RWPE1 (cell line): ENCODE measurements at regions not wholly inside any gene's neighbourhood (a gene's known extent, or its start where the extent isn't known, plus 50 kb on each side); places are given as distances from the start of the nearest gene placed in this dataset.

Experiments used
- CTCF ChIA-PET: fragments of 350-600 bp; sonication (Branson Sonifier 250); formaldehyde crosslinking; extraction: SDS; loops from one replicate; lab custom pipeline; 2021; lab: Yijun Ruan, JAX
- POLR2A ChIA-PET: fragments of 400-600 bp; formaldehyde crosslinking; extraction: SDS; loops from one replicate; lab custom pipeline; 2020; ENCODE audit warnings: antibody characterized with exemption; ENCODE audit not compliant: low non-redundant PET; lab: Yijun Ruan, JAX
- DNase-seq: peaks from one replicate; pipeline ENCODE4 v3.0.0; 2012; ENCODE audit warnings: low spot score
- H3K27ac ChIP-seq: fragments of 450-650 bp; 2 replicates; pipeline ENCODE4 v1.5.1; 2017
- CTCF ChIP-seq: fragments of 450-650 bp; conservative IDR thresholded peaks from 2 replicates; pipeline ENCODE4 v1.5.1; 2017; ENCODE audit warnings: low read depth, mild to moderate bottlenecking

DNA sequence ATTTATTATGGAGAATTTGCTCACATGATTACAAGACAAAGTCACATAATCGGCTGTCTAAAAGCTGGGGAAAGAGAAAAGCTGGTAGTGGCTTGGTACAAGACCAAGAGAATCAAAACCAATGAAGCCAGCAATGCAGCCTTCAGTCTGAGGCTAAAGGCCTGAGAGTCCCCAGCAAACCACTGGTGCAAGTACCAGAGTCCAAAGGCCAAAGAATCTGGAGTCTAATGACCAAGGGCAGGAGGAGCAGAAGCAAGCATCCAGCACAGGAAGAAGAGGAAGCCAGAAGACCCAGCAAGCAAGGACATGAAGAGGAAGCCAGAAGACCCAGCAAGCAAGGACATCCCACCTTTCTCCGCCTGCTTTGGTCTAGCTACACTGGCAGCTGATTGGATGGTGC, 250.6 kb upstream of the SALL1 start:
- DNase-seq = no peak
- ChIA-PET CTCF (interaction anchor here (0.6 kb wide), 1 partner anchor 793 kb away, joined by 4 read pairs; no protein-coding TSS in a partner anchor), POLR2A (no interaction called here)
- H3K27ac ChIP-seq = no peak overlapping the region
- no peak for TF ChIP-seq CTCF

DNA sequence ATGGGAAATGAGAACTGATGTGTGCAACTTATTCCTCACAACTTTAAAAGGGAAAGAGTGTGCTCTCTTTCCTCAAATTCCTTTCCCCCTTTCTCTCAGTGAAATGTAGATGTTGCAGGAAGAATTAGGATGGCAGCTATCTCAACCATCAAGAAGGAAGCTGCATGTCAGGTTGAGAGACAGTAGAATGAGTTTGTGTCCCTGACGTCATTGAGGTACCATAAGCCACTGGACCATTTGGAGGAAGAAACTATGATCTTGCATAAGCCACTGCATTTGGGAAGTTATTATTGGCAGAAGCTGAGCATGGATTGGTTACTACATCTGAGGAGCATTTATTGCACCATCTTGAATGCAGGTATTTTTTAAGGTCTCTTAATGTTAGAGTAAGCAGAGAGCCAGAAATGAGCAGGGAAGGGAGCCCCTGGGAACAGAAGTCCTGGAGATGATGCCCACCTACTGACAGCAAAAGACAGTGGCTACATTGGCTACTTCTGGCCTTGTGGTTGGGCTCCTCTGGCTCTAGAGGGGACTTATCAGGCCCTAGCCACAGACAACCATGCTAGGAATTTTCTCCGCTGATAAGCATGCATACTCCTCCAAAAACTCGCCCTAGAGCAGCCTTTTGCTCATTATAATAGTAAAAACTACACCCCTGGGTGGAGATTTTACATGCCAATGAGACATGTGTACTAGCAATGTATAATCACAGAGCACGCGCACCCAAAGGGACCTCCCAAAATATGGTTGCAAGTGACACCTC, 249.0 kb upstream of the SALL1 start:
- no peak for DNase-seq
- ChIA-PET CTCF (interaction anchor here (0.6 kb wide), 2 partner anchors 8 to 221 kb away, joined by 3 to 4 read pairs; no protein-coding TSS in a partner anchor), POLR2A (no interaction called here)
- TF ChIP-seq CTCF = no peak
- H3K27ac ChIP-seq = no peak overlapping the region

GRCh38 chr16:51394421-51394820, 243.4 kb upstream of the SALL1 start:
- ChIA-PET POLR2A (no interaction called here), CTCF (interaction anchor here (0.6 kb wide), 3 partner anchors 666 to 1193 kb away, joined by 3 to 5 read pairs (median 4); no protein-coding TSS in a partner anchor)
- H3K27ac ChIP-seq = no peak overlapping the region
- no peak for DNase-seq
- TF ChIP-seq CTCF = no peak

- no peak for DNase-seq
- TF ChIP-seq CTCF = no peak
- CTCF ChIA-PET = no interaction called here
- POLR2A ChIA-PET = no interaction called here
- no peak overlapping the region for H3K27ac ChIP-seq
These were observed 242.4 kb upstream of the SALL1 start for GRCh38 chr16:51393381-51394005.

DNA sequence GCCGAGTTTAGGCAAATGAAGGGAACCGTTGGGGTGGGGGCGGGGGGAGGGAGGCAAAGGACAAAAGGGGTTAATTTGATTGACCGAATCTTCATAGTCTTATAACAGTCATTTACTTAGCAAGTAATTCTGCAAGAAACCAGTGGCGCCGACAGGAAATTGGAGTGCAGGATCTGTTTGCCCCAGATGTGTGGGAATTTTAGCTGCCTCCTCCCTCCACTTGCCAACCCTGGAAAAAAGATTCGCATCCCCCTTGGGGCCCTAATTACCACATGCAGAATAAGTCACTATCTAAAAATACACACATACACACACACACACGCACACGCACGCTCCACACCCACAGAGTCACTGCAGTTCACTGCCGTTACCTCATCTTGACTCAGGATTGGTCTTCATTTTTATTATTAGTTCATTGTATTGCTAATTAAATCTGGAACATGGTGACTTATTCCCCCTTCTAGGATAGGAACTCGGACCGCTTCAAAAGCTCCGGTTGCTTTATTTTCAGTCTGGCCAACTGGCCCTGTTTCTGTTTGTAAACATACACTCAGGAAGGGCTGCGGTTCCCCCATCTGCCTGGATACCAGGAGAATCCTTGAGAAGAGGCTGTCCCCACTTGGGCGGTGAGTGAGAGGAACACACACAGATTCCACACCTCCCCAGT, 241.6 kb upstream of the SALL1 start:
- no peak for TF ChIP-seq CTCF
- no peak for DNase-seq
- ChIA-PET POLR2A (no interaction called here), CTCF (no interaction called here)
- no peak overlapping the region for H3K27ac ChIP-seq

DNA sequence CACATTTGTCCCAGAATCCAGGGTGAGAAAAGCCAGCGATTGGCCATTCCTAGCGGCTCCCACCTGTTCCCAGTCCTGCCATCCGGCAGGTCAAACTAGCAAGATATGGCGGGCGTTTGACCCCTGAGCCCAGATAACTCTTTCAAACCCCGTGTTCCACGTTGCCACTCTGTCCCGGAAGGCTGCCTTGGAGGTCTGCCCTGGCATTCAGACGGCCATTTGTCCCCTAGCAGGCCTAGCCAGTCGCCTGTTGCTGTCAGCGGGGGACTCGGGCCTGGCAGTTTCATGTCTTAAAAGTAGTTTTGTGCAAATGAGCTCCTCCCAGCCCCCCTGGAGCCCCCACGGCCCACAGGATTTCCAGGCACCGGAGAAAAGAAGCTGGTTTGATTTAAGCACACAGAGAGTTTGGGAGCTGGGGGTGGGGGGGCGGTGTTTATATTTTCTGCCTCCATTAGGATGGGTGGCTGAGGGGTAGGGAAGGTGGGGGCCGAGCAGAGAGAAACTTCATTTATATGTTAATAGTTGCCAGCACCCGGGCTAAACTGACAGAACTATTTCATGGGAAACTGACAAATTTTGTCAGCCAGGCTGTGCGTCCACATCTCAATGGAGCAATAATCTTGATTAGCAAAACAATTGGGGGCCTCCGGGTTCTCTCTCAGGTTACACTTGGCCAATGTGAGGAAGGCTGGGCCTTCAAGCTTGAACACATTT, 240.9 kb upstream of the SALL1 start:
- H3K27ac ChIP-seq = no peak overlapping the region
- no peak for TF ChIP-seq CTCF
- ChIA-PET POLR2A (no interaction called here), CTCF (no interaction called here)
- DNase-seq = no peak
